HPDE6-E6E7 (cell line): ENCODE measurements at regions not wholly inside any gene's neighbourhood (a gene's known extent, or its start where the extent isn't known, plus 50 kb on each side); places are given as distances from the start of the nearest gene placed in this dataset.

Experiments used
- DNase-seq: peaks from one replicate; pipeline ENCODE4 v3.0.0; 2011; ENCODE audit warnings: missing footprints; ENCODE audit errors: extremely low spot score

GRCh38 chr2:212871597-212871996 lies 279.8 kb downstream of the IKZF2 start:
- DNase-seq: no peak

GRCh38 chr2:212864186-212864585 lies 287.2 kb downstream of the IKZF2 start:
- no peak for DNase-seq

- DNase-seq: no peak
These were observed 288.2 kb downstream of the IKZF2 start for GRCh38 chr2:212863185-212863588.

- DNase-seq: no peak
These were observed 292.9 kb downstream of the IKZF2 start for GRCh38 chr2:212858496-212858895.

GRCh38 chr2:212854771-212855170 lies 296.6 kb downstream of the IKZF2 start:
- no peak for DNase-seq

- DNase-seq: no peak
These were observed 297.3 kb downstream of the IKZF2 start for GRCh38 chr2:212854116-212854515.

GRCh38 chr2:212845941-212846340 lies 305.5 kb downstream of the IKZF2 start:
- DNase-seq: peak; percentile 35

GRCh38 chr2:212843409-212844199 lies 305.0 kb upstream of the ERBB4 start:
- DNase-seq: peak; percentile 27

GRCh38 chr2:212842544-212843185 lies 304.1 kb upstream of the ERBB4 start:
- peak; percentile 28 for DNase-seq

GRCh38 chr2:212841460-212841859 lies 302.9 kb upstream of the ERBB4 start:
- DNase-seq: no peak

- no peak for DNase-seq
These were observed 293.9 kb upstream of the ERBB4 start for GRCh38 chr2:212832211-212833195.

- no peak for DNase-seq
These were observed 293.1 kb upstream of the ERBB4 start for GRCh38 chr2:212831671-212832199.

GRCh38 chr2:212816267-212816666 lies 277.7 kb upstream of the ERBB4 start:
- DNase-seq: no peak

- no peak for DNase-seq
These were observed 276.9 kb upstream of the ERBB4 start for GRCh38 chr2:212815453-212815852.

GRCh38 chr2:212814941-212815340 lies 276.3 kb upstream of the ERBB4 start:
- DNase-seq: no peak

GRCh38 chr2:212811921-212812320 lies 273.3 kb upstream of the ERBB4 start:
- no peak for DNase-seq

GRCh38 chr2:212811036-212811805 lies 272.6 kb upstream of the ERBB4 start:
- DNase-seq: no peak

- no peak for DNase-seq
These were observed 259.0 kb upstream of the ERBB4 start for GRCh38 chr2:212797484-212798205.

GRCh38 chr2:212794471-212794870 lies 255.9 kb upstream of the ERBB4 start:
- no peak for DNase-seq

GRCh38 chr2:212791569-212791968 lies 253.0 kb upstream of the ERBB4 start:
- no peak for DNase-seq
